ENCODE measurements at regions not wholly inside any gene's neighbourhood (a gene's known extent, or its start where the extent isn't known, plus 50 kb on each side); places are given as distances from the start of the nearest gene placed in this dataset.
"Not testable (repeated sequence)": the region's sequence is repeated elsewhere in the genome, so short reads cannot be mapped to it uniquely, and the experiment has no call there.

DNA sequence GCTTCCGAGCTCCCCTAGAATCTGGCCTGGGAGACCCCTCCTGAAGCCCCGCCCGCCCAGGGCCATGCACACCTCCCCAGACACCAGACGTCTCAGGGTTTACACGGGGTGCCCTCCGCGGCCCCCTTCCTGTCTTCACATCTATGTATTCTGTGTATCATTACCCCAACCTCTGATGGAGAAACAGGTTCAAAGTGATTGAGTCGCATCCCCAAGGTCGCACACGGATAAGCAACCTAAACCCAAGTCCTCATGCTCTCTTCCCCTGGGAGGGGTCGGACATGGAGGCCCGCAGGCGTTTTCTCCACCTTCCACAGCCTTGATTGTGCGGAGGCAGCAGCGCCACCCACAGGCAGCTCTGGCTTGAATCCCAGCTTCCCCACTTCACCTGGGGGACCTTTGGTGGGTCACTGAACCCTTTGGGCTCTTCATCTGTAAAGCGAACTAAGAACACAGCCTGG, 237.3 kb downstream of the BCL11B start:
- no peaks in the 10 kb centered on the region for H3K36me3 ChIP-seq (ENCODE audit: control insufficient read depth, insufficient read depth, low read length)
- DNase-seq (ENCODE audit: extremely low read depth, insufficient read length): no peak
- TF ChIP-seq, protein P1, sequence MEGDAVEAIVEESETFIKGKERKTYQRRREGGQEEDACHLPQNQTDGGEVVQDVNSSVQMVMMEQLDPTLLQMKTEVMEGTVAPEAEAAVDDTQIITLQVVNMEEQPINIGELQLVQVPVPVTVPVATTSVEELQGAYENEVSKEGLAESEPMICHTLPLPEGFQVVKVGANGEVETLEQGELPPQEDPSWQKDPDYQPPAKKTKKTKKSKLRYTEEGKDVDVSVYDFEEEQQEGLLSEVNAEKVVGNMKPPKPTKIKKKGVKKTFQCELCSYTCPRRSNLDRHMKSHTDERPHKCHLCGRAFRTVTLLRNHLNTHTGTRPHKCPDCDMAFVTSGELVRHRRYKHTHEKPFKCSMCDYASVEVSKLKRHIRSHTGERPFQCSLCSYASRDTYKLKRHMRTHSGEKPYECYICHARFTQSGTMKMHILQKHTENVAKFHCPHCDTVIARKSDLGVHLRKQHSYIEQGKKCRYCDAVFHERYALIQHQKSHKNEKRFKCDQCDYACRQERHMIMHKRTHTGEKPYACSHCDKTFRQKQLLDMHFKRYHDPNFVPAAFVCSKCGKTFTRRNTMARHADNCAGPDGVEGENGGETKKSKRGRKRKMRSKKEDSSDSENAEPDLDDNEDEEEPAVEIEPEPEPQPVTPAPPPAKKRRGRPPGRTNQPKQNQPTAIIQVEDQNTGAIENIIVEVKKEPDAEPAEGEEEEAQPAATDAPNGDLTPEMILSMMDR (IDR thresholded peaks at IDR 0.05; ENCODE audit: insufficient read depth, low read length, poor library complexity, severe bottlenecking): no peak
- no peaks in the 10 kb centered on the region for H3K27me3 ChIP-seq (replicated peaks; ENCODE audit: control insufficient read depth, insufficient read depth, low read length)
- no peak overlapping the region for H3K4me3 ChIP-seq (replicated peaks; ENCODE audit: low read depth, low read length)

- Histone ChIP-seq H3K36me3 (ENCODE audit: control insufficient read depth, insufficient read depth, low read length) (no peaks in the 10 kb centered on the region), H3K4me3 (replicated peaks; ENCODE audit: low read depth, low read length) (no peak overlapping the region), H3K27me3 (replicated peaks; ENCODE audit: control insufficient read depth, insufficient read depth, low read length) (no peaks in the 10 kb centered on the region)
- no peak for DNase-seq (ENCODE audit: extremely low read depth, insufficient read length)
- TF ChIP-seq, protein P1 (IDR thresholded peaks at IDR 0.05; ENCODE audit: insufficient read depth, low read length, poor library complexity, severe bottlenecking): no peak
Observed at GRCh38 chr14:99035268-99035667, 236.7 kb downstream of the BCL11B start.

GRCh38 chr14:99035712-99036610, 236.0 kb downstream of the BCL11B start:
- Histone ChIP-seq H3K27me3 (replicated peaks; ENCODE audit: control insufficient read depth, insufficient read depth, low read length) (no peaks in the 10 kb centered on the region), H3K4me3 (replicated peaks; ENCODE audit: low read depth, low read length) (no peak overlapping the region)
- TF ChIP-seq, protein P1 (IDR thresholded peaks at IDR 0.05; ENCODE audit: insufficient read depth, low read length, poor library complexity, severe bottlenecking): no peak

GRCh38 chr14:99036611-99037293, 235.2 kb downstream of the BCL11B start:
- H3K36me3 ChIP-seq (ENCODE audit: control insufficient read depth, insufficient read depth, low read length): no peaks in the 10 kb centered on the region
- DNase-seq (ENCODE audit: extremely low read depth, insufficient read length): no peak
- TF ChIP-seq, protein P1 (IDR thresholded peaks at IDR 0.05; ENCODE audit: insufficient read depth, low read length, poor library complexity, severe bottlenecking): no peak
- H3K27me3 ChIP-seq (replicated peaks; ENCODE audit: control insufficient read depth, insufficient read depth, low read length): no peaks in the 10 kb centered on the region
- H3K4me3 ChIP-seq (replicated peaks; ENCODE audit: low read depth, low read length): no peak overlapping the region

More at GRCh38 chr14:99035712-99036610, 236.0 kb downstream of the BCL11B start:
- no peak for DNase-seq (ENCODE audit: extremely low read depth, insufficient read length)
- H3K36me3 ChIP-seq (ENCODE audit: control insufficient read depth, insufficient read depth, low read length): no peaks in the 10 kb centered on the region

DNA sequence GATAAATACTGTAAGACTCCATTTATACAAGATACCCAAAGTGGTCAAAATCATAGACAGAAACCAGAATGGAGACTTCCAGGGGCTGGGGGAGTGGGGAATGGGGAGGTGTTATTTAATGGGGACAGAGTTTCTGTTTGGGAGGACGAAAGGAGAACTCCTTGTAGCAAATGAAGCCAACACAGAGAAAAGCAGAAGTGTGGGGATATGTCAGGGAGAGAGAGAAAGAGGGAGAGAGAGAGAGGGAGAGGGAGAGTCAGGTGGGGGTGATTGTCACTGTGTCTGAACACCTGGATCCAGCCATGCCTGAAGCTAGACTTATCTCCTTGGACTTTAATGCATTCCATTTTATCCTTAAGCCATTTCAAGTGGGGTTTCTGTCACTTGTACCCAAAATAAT, 234.7 kb downstream of the BCL11B start:
- H3K27me3 ChIP-seq (replicated peaks; ENCODE audit: control insufficient read depth, insufficient read depth, low read length); H3K4me3 ChIP-seq (replicated peaks; ENCODE audit: low read depth, low read length); DNase-seq (ENCODE audit: extremely low read depth, insufficient read length); H3K36me3 ChIP-seq (ENCODE audit: control insufficient read depth, insufficient read depth, low read length): not testable (repeated sequence)

DNA sequence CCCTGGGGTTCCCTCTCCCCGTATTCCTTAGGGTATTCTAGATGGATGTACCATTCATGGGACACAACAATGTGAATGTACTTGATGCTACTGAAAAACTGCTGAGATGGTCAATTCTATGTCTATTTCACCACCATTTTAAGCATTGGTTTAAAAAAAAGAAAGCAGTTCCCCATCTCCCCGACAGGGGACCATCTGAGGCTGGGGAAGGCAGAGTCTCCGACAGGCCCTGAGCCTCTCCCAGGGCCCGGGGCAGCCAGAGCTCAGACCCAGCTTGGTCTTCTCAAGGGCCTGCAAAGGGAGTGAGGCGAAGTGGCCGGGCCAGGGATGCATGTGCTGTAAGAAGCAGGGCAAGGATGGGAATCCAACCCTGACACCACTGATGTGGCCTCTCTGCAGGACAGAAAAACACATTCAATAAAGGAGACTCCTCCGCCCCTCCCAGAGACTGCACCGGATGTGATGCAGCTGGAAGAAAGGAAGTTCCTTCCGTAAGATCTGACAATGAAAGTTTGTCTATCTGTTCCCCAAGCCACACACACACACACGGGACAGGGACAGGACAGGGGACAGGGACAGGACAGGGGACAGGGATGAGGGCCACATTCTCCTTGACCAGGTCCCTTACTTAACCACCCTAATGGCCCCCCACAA, 234.1 kb downstream of the BCL11B start:
- DNase-seq (ENCODE audit: extremely low read depth, insufficient read length): no peak
- Histone ChIP-seq H3K27me3 (replicated peaks; ENCODE audit: control insufficient read depth, insufficient read depth, low read length) (no peaks in the 10 kb centered on the region), H3K4me3 (replicated peaks; ENCODE audit: low read depth, low read length) (no peak overlapping the region), H3K36me3 (ENCODE audit: control insufficient read depth, insufficient read depth, low read length) (no peaks in the 10 kb centered on the region)
- TF ChIP-seq, protein P1 (IDR thresholded peaks at IDR 0.05; ENCODE audit: insufficient read depth, low read length, poor library complexity, severe bottlenecking): no peak

All from GM06990 (cell line).